GM23338 (cell line): ENCODE measurements at regions not wholly inside any gene's neighbourhood (a gene's known extent, or its start where the extent isn't known, plus 50 kb on each side); places are given as distances from the start of the nearest gene placed in this dataset.

ENCODE experiments used
- ATAC-seq: fragments of 200-7000 bp; cut with Tn5 transposase; 3 replicates; pipeline ENCODE4 v1.9.1; 2020
- DNase-seq: peaks from one replicate; pipeline ENCODE4 v3.0.0-alpha.2; 2015; ENCODE audit warnings: low spot score
- H2AFZ ChIP-seq: fragments of 200-600 bp; sonication (generic); 2 replicates; pipeline ENCODE4 v1.8.0; 2016; ENCODE audit warnings: antibody characterized with exemption, mild to moderate bottlenecking, moderate library complexity
- H3F3A ChIP-seq: fragments of 200-600 bp; sonication (generic); replicated peaks from 2 replicates; pipeline ENCODE4 v1.8.0; 2017; ENCODE audit warnings: antibody characterized with exemption, mixed run types, low read depth
- H3K27ac ChIP-seq: fragments of 200-600 bp; sonication (generic); 2 replicates; pipeline ENCODE4 v1.6.1; 2016; ENCODE audit warnings: low read depth
- H3K27me3 ChIP-seq: fragments of 200-600 bp; sonication (generic); 2 replicates; pipeline ENCODE4 v1.8.0; 2016; ENCODE audit warnings: mild to moderate bottlenecking, mixed run types, moderate library complexity; ENCODE audit not compliant: insufficient read depth
- H3K36me3 ChIP-seq: fragments of 200-600 bp; sonication (generic); 2 replicates; pipeline ENCODE4 v1.8.0; 2016; ENCODE audit warnings: mild to moderate bottlenecking; ENCODE audit not compliant: insufficient read depth
- H3K4me1 ChIP-seq: fragments of 200-600 bp; sonication (generic); 2 replicates; pipeline ENCODE4 v1.8.0; 2016; ENCODE audit warnings: mild to moderate bottlenecking, moderate library complexity; ENCODE audit not compliant: insufficient read depth
- H3K4me2 ChIP-seq: fragments of 200-600 bp; sonication (generic); 2 replicates; pipeline ENCODE4 v1.7.1; 2017; ENCODE audit warnings: mixed run types
- H3K4me3 ChIP-seq: fragments of 200-600 bp; sonication (generic); 2 replicates; pipeline ENCODE4 v1.6.1; 2016; ENCODE audit warnings: mixed run types
- H3K79me2 ChIP-seq: fragments of 200-600 bp; sonication (generic); replicated peaks from 2 replicates; pipeline ENCODE4 v1.8.0; 2017; ENCODE audit warnings: mild to moderate bottlenecking; ENCODE audit not compliant: insufficient read depth
- H3K9me2 ChIP-seq: fragments of 200-600 bp; sonication (generic); 2 replicates; pipeline ENCODE4 v1.8.0; 2017; ENCODE audit not compliant: insufficient read depth
- H4K20me1 ChIP-seq: fragments of 200-600 bp; sonication (generic); replicated peaks from 2 replicates; pipeline ENCODE4 v1.8.0; 2017; ENCODE audit warnings: mild to moderate bottlenecking; ENCODE audit not compliant: insufficient read depth
- H3K27ac Mint-ChIP-seq: 2 replicates; pipeline ENCODE4 v1.8.0; 2020; ENCODE audit warnings: inconsistent platforms, mild to moderate bottlenecking, moderate library complexity, mixed read lengths
- H3K27me3 Mint-ChIP-seq: 3 replicates; pipeline ENCODE4 v1.8.0; 2022; ENCODE audit warnings: low read depth, mild to moderate bottlenecking, moderate library complexity, mixed read lengths, inconsistent platforms; ENCODE audit not compliant: insufficient read depth, poor library complexity
- H3K36me3 Mint-ChIP-seq: 3 replicates; pipeline ENCODE4 v1.8.0; 2021; ENCODE audit warnings: low read depth, mild to moderate bottlenecking, inconsistent platforms, moderate library complexity, mixed read lengths
- H3K4me1 Mint-ChIP-seq: 3 replicates; pipeline ENCODE4 v1.8.0; 2020; ENCODE audit warnings: mild to moderate bottlenecking, inconsistent platforms, mixed read lengths
- H3K4me3 Mint-ChIP-seq: 3 replicates; pipeline ENCODE4 v1.8.0; 2021; ENCODE audit warnings: moderate library complexity, mild to moderate bottlenecking, inconsistent platforms, mixed read lengths
- H3K9me3 Mint-ChIP-seq: 3 replicates; pipeline ENCODE4 v1.8.0; 2020; ENCODE audit warnings: moderate library complexity, mild to moderate bottlenecking, inconsistent platforms, mixed read lengths
- CREB1 ChIP-seq: fragments of 250-450 bp; sonication (Bioruptor Pico); IDR thresholded peaks from 2 replicates; pipeline ENCODE4 v1.5.0; 2020; ENCODE audit warnings: low read depth, mild to moderate bottlenecking, moderate library complexity
- EZH2 ChIP-seq: fragments of 200-600 bp; sonication (generic); IDR thresholded peaks from one replicate; pipeline ENCODE4 v1.8.0; 2017; ENCODE audit warnings: antibody characterized with exemption, mild to moderate bottlenecking, low read depth; ENCODE audit not compliant: unreplicated experiment
- EZH2phosphoT487 ChIP-seq: fragments of 200-600 bp; sonication (generic); IDR thresholded peaks from one replicate; pipeline ENCODE4 v1.8.1; 2018; ENCODE audit warnings: antibody characterized with exemption; ENCODE audit not compliant: unreplicated experiment
- JUNB ChIP-seq: IDR thresholded peaks from one replicate; pipeline ENCODE4 v1.6.1; 2016; ENCODE audit warnings: antibody characterized with exemption; ENCODE audit not compliant: unreplicated experiment
- NANOG ChIP-seq: IDR thresholded peaks from 2 replicates; pipeline ENCODE4 v1.6.1; 2016; ENCODE audit warnings: antibody characterized with exemption, borderline replicate concordance
- POLR2AphosphoS5 ChIP-seq: IDR thresholded peaks from 2 replicates; pipeline ENCODE4 v1.6.1; 2016; ENCODE audit warnings: antibody characterized with exemption, low read depth
- STAT1 ChIP-seq: IDR thresholded peaks from one replicate; pipeline ENCODE4 v1.6.1; 2016; ENCODE audit warnings: antibody characterized with exemption; ENCODE audit not compliant: unreplicated experiment
- ZNF114 ChIP-seq: fragments of 250-450 bp; sonication (Bioruptor Pico); IDR thresholded peaks from 2 replicates; pipeline ENCODE4 v1.5.0; 2020; ENCODE audit warnings: mild to moderate bottlenecking, moderate library complexity
- ZNF331 ChIP-seq: fragments of 250-450 bp; sonication (Bioruptor Pico); IDR thresholded peaks from 2 replicates; pipeline ENCODE4 v1.5.0; 2020; ENCODE audit warnings: low read depth, mild to moderate bottlenecking, moderate library complexity
- ZNF462 ChIP-seq: fragments of 250-450 bp; sonication (Bioruptor Pico); IDR thresholded peaks from 2 replicates; pipeline ENCODE4 v1.5.0; 2020; ENCODE audit warnings: mild to moderate bottlenecking, moderate library complexity
- TF ChIP-seq, protein P1 (sequence below), 2 experiments: fragments of 200-600 bp in 1 of 2; sonication (generic) in 1 of 2; conservative IDR thresholded peaks; 2 replicates each; pipeline versions ENCODE4 v1.5.1 to v1.6.1; 2016 to 2017; ENCODE audit warnings: antibody characterized with exemption in 2 of 2, low read depth in 2 of 2, mild to moderate bottlenecking in 2 of 2, moderate library complexity in 1 of 2

- TF ChIP-seq EZH2: no peak
- TF ChIP-seq JUNB: no peak
- no peak for TF ChIP-seq NANOG
- no peak for TF ChIP-seq POLR2AphosphoS5
- no peak for TF ChIP-seq ZNF462 (CRISPR knock-in tag)
- TF ChIP-seq ZNF331 (CRISPR knock-in tag): no peak
These were observed 66.2 kb upstream of the XCR1 start (continued) for GRCh38 chr3:46093327-46093942.

- H2AFZ ChIP-seq: no peak overlapping the region
- TF ChIP-seq EZH2: no peak
- TF ChIP-seq EZH2phosphoT487: no peak
- no peak for TF ChIP-seq CREB1 (CRISPR knock-in tag)
- TF ChIP-seq POLR2AphosphoS5: no peak
- TF ChIP-seq STAT1: no peak
- TF ChIP-seq, protein P1, sequence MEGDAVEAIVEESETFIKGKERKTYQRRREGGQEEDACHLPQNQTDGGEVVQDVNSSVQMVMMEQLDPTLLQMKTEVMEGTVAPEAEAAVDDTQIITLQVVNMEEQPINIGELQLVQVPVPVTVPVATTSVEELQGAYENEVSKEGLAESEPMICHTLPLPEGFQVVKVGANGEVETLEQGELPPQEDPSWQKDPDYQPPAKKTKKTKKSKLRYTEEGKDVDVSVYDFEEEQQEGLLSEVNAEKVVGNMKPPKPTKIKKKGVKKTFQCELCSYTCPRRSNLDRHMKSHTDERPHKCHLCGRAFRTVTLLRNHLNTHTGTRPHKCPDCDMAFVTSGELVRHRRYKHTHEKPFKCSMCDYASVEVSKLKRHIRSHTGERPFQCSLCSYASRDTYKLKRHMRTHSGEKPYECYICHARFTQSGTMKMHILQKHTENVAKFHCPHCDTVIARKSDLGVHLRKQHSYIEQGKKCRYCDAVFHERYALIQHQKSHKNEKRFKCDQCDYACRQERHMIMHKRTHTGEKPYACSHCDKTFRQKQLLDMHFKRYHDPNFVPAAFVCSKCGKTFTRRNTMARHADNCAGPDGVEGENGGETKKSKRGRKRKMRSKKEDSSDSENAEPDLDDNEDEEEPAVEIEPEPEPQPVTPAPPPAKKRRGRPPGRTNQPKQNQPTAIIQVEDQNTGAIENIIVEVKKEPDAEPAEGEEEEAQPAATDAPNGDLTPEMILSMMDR (conservative IDR thresholded peaks at IDR 0.05; ENCODE audit: low read depth in 2 of 2): no peak
- no peak for TF ChIP-seq JUNB
- no peak for TF ChIP-seq ZNF114 (CRISPR knock-in tag)
- peaks cover 9% of the 10 kb centered on the region for H3K9me2 ChIP-seq
- no peaks in the 10 kb centered on the region for H3K27me3 ChIP-seq
- Mint-ChIP-seq H3K4me1 (no peaks in the 10 kb centered on the region), H3K27ac (no peak overlapping the region), H3K36me3 (no peaks in the 10 kb centered on the region), H3K9me3 (0 out of 3 replicates have a peak, but pooled peaks cover 9% of the 10 kb centered on the region), H3K4me3 (no peak overlapping the region), H3K27me3 (peaks cover 9% of the 10 kb centered on the region)
- no peak overlapping the region for H3K4me2 ChIP-seq
- H4K20me1 ChIP-seq: no peaks in the 10 kb centered on the region
- ATAC-seq (no peak), DNase-seq (no peak)
- H3K4me3 ChIP-seq: no peak overlapping the region
- no peaks in the 10 kb centered on the region for H3K36me3 ChIP-seq
- no peak overlapping the region for H3K27ac ChIP-seq
- no peaks in the 10 kb centered on the region for H3F3A ChIP-seq
- H3K4me1 ChIP-seq: no peaks in the 10 kb centered on the region
- H3K79me2 ChIP-seq: no peaks in the 10 kb centered on the region
These were observed 65.4 kb upstream of the XCR1 start for GRCh38 chr3:46092702-46093080.
